ENCODE measurements at regions not wholly inside any gene's neighbourhood (a gene's known extent, or its start where the extent isn't known, plus 50 kb on each side); places are given as distances from the start of the nearest gene placed in this dataset.

- no peak overlapping the region for H3K27ac ChIP-seq (ENCODE audit: low read length)
- no peak overlapping the region for H3K9ac ChIP-seq (ENCODE audit: low read depth, low read length)
- no peak overlapping the region for H2AFZ ChIP-seq (ENCODE audit: low read depth, low read length)
- no peaks in the 10 kb centered on the region for H3K79me2 ChIP-seq (ENCODE audit: insufficient read depth, low read length)
- no peaks in the 10 kb centered on the region for H3K4me1 ChIP-seq (ENCODE audit: insufficient read depth, low read length)
- H3K27me3 ChIP-seq (ENCODE audit: insufficient read depth, low read length, poor library complexity) = no peaks in the 10 kb centered on the region
- ATAC-seq (ENCODE audit: insufficient read depth, low read depth) (no peak), DNase-seq (no peak)
- no peaks in the 10 kb centered on the region for H4K20me1 ChIP-seq (ENCODE audit: insufficient read depth, low read length)
- TF ChIP-seq CTCF (IDR thresholded peaks at IDR 0.05; ENCODE audit: borderline replicate concordance, extremely low read depth, low read length, poor library complexity, severe bottlenecking) (no peak), EZH2 (IDR thresholded peaks at IDR 0.05; ENCODE audit: borderline replicate concordance, low read depth, low read length, severe bottlenecking) (no peak)
- H3K4me2 ChIP-seq (ENCODE audit: insufficient read depth, low read length) = no peak overlapping the region
- H3K9me3 ChIP-seq (ENCODE audit: insufficient read depth, low read length, severe bottlenecking) = no peaks in the 10 kb centered on the region
- H3K36me3 ChIP-seq (ENCODE audit: insufficient read depth, low read length) = no peaks in the 10 kb centered on the region
- no peak overlapping the region for H3K4me3 ChIP-seq (ENCODE audit: low read depth in 1 of 2, low read length in 2 of 2)
Measured at GRCh38 chr5:42013561-42013960, 88.5 kb downstream of the FBXO4 start.

DNA sequence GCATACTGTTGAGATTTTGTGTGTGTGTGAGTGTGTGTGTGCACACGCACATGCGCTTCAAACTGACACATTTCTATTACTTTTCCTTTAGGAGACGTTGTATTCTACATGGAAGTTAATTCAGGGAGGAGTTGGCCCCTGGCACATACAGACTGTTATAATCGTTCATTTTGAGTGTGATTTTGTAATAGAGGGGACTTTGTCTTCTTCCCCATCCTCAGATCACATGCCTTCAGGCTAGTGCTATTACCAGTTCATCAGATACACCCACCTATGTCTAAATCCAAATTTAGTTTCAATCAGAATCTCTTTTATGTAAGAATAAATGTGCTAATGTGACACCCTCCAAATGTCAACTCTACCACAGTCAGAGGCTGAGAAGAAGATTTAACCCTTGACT lies 90.2 kb downstream of the FBXO4 start:
- ATAC-seq (ENCODE audit: insufficient read depth, low read depth) = no peak

DNA sequence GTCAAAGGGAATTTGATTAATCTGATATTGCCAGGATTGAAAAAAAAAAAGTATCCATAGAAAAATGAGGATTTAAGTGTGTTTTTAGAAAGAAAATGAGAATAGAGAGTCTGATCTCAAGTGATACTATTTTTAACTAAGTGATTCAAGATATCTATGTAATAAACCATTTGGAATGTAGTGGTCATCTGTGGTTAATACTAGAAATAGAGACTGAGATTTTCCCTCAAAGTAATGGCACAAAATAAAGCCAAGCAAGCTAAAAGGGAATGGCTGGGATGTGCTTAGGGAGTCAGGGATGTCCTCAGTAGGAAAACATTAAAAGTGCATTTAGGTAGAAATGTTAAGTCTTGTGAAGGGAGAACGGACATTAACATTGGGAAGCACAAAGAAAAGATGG lies 90.6 kb downstream of the FBXO4 start:
- no peaks in the 10 kb centered on the region for H3K9me3 ChIP-seq (ENCODE audit: insufficient read depth, low read length, severe bottlenecking)
- no peaks in the 10 kb centered on the region for H3K79me2 ChIP-seq (ENCODE audit: insufficient read depth, low read length)
- H2AFZ ChIP-seq (ENCODE audit: low read depth, low read length) = no peak overlapping the region
- ATAC-seq (ENCODE audit: insufficient read depth, low read depth) = no peak
- no peak overlapping the region for H3K4me2 ChIP-seq (ENCODE audit: insufficient read depth, low read length)
- no peak for TF ChIP-seq EZH2 (IDR thresholded peaks at IDR 0.05; ENCODE audit: borderline replicate concordance, low read depth, low read length, severe bottlenecking)
- no peak for TF ChIP-seq CTCF (IDR thresholded peaks at IDR 0.05; ENCODE audit: borderline replicate concordance, extremely low read depth, low read length, poor library complexity, severe bottlenecking)
- H3K27me3 ChIP-seq (ENCODE audit: insufficient read depth, low read length, poor library complexity) = peaks cover 1% of the 10 kb centered on the region
- H3K4me1 ChIP-seq (ENCODE audit: insufficient read depth, low read length) = no peaks in the 10 kb centered on the region
- no peak overlapping the region for H3K9ac ChIP-seq (ENCODE audit: low read depth, low read length)
- no peaks in the 10 kb centered on the region for H4K20me1 ChIP-seq (ENCODE audit: insufficient read depth, low read length)
- no peak overlapping the region for H3K4me3 ChIP-seq (ENCODE audit: low read depth in 1 of 2, low read length in 2 of 2)
- H3K27ac ChIP-seq (ENCODE audit: low read length) = no peak overlapping the region
- no peaks in the 10 kb centered on the region for H3K36me3 ChIP-seq (ENCODE audit: insufficient read depth, low read length)
- no peak for DNase-seq

More for the DNA sequence above, 90.2 kb downstream of the FBXO4 start:
- Histone ChIP-seq H3K4me1 (ENCODE audit: insufficient read depth, low read length) (no peaks in the 10 kb centered on the region), H3K36me3 (ENCODE audit: insufficient read depth, low read length) (no peaks in the 10 kb centered on the region), H3K4me2 (ENCODE audit: insufficient read depth, low read length) (no peak overlapping the region), H3K79me2 (ENCODE audit: insufficient read depth, low read length) (no peaks in the 10 kb centered on the region), H3K9ac (ENCODE audit: low read depth, low read length) (no peak overlapping the region), H4K20me1 (ENCODE audit: insufficient read depth, low read length) (no peaks in the 10 kb centered on the region), H3K27me3 (ENCODE audit: insufficient read depth, low read length, poor library complexity) (no peaks in the 10 kb centered on the region), H3K27ac (ENCODE audit: low read length) (no peak overlapping the region), H2AFZ (ENCODE audit: low read depth, low read length) (no peak overlapping the region), H3K4me3 (ENCODE audit: low read depth in 1 of 2, low read length in 2 of 2) (no peak overlapping the region), H3K9me3 (ENCODE audit: insufficient read depth, low read length, severe bottlenecking) (no peaks in the 10 kb centered on the region)
- no peak for DNase-seq
- no peak for TF ChIP-seq EZH2 (IDR thresholded peaks at IDR 0.05; ENCODE audit: borderline replicate concordance, low read depth, low read length, severe bottlenecking)
- no peak for TF ChIP-seq CTCF (IDR thresholded peaks at IDR 0.05; ENCODE audit: borderline replicate concordance, extremely low read depth, low read length, poor library complexity, severe bottlenecking)
